NOMO-1 treated with DMSO at 0.1 percent for 48 hours (cell line): ENCODE measurements at regions not wholly inside any gene's neighbourhood (a gene's known extent, or its start where the extent isn't known, plus 50 kb on each side); places are given as distances from the start of the nearest gene placed in this dataset.
"Not testable (repeated sequence)": the region's sequence is repeated elsewhere in the genome, so short reads cannot be mapped to it uniquely, and the experiment has no call there.

Source experiments
- DNase-seq: peaks from one replicate; lab custom pipeline; 2025; ENCODE audit not compliant: unreplicated experiment; lab: John Stamatoyannopoulos, UW

- no peak for DNase-seq
Observed at GRCh38 chr10:65377687-65378086, 1548.1 kb upstream of the LRRTM3 start.

- DNase-seq: no peak
Observed at GRCh38 chr10:65394502-65395297, 1531.1 kb upstream of the LRRTM3 start.

- DNase-seq: no peak
Observed at GRCh38 chr10:65395631-65396030, 1530.2 kb upstream of the LRRTM3 start.

- no peak for DNase-seq
Observed at GRCh38 chr10:65396997-65397396, 1528.8 kb upstream of the LRRTM3 start.

GRCh38 chr10:65408401-65408800 is 1517.4 kb upstream of the LRRTM3 start:
- no peak for DNase-seq

GRCh38 chr10:65413001-65413400 is 1512.8 kb upstream of the LRRTM3 start:
- no peak for DNase-seq

GRCh38 chr10:65415318-65415717 is 1510.5 kb upstream of the LRRTM3 start:
- no peak for DNase-seq

GRCh38 chr10:65416094-65416493 is 1509.7 kb upstream of the LRRTM3 start:
- DNase-seq: no peak

- DNase-seq: no peak
Observed at GRCh38 chr10:65419629-65420028, 1506.2 kb upstream of the LRRTM3 start.

GRCh38 chr10:65423043-65423442 is 1502.8 kb upstream of the LRRTM3 start:
- DNase-seq: no peak

GRCh38 chr10:65429381-65429780 is 1496.5 kb upstream of the LRRTM3 start:
- DNase-seq: not testable (repeated sequence)

GRCh38 chr10:65430979-65431378 is 1494.9 kb upstream of the LRRTM3 start:
- DNase-seq: peak; percentile 15

- DNase-seq: no peak
Observed at GRCh38 chr10:65470986-65471385, 1454.8 kb upstream of the LRRTM3 start.

GRCh38 chr10:65482848-65483247 is 1443.0 kb upstream of the LRRTM3 start:
- no peak for DNase-seq

GRCh38 chr10:65491799-65492198 is 1434.0 kb upstream of the LRRTM3 start:
- DNase-seq: no peak

- no peak for DNase-seq
Observed at GRCh38 chr10:65496541-65496940, 1429.3 kb upstream of the LRRTM3 start.

- no peak for DNase-seq
Observed at GRCh38 chr10:65497837-65498236, 1428.0 kb upstream of the LRRTM3 start.

GRCh38 chr10:65500716-65501115 is 1425.1 kb upstream of the LRRTM3 start:
- DNase-seq: no peak

- no peak for DNase-seq
Observed at GRCh38 chr10:65501259-65501658, 1424.6 kb upstream of the LRRTM3 start.

GRCh38 chr10:65518379-65518778 is 1407.5 kb upstream of the LRRTM3 start:
- no peak for DNase-seq

GRCh38 chr10:65528986-65529385 is 1396.8 kb upstream of the LRRTM3 start:
- DNase-seq: no peak

GRCh38 chr10:65531545-65531944 is 1394.3 kb upstream of the LRRTM3 start:
- no peak for DNase-seq

- no peak for DNase-seq
Observed at GRCh38 chr10:65534771-65535170, 1391.1 kb upstream of the LRRTM3 start.
